Activated CD4-positive, alpha-beta memory T cell treated with anti-CD3 and anti-CD28 coated beads for 36 hours (primary cell): ENCODE measurements at regions not wholly inside any gene's neighbourhood (a gene's known extent, or its start where the extent isn't known, plus 50 kb on each side); places are given as distances from the start of the nearest gene placed in this dataset.
"Not testable (repeated sequence)": the region's sequence is repeated elsewhere in the genome, so short reads cannot be mapped to it uniquely, and the experiment has no call there.

Experiments
- CTCF ChIA-PET: fragments of 350-600 bp; sonication (Branson Sonifier 250); formaldehyde crosslinking; loops from one replicate; lab custom pipeline; 2021; ENCODE audit warnings: antibody characterized with exemption, inconsistent platforms; lab: Charles Lee
- POLR2A ChIA-PET: fragments of 350-600 bp; sonication (Branson Sonifier 250); formaldehyde crosslinking; loops from one replicate; lab custom pipeline; 2021; ENCODE audit warnings: antibody characterized with exemption; lab: Charles Lee
- DNase-seq: peaks from one replicate; pipeline ENCODE4 v3.0.0-alpha.2; 2020
- H3K27ac Mint-ChIP-seq: one replicate; pipeline ENCODE4 v1.8.0; 2021; ENCODE audit warnings: mixed read lengths
- H3K27me3 Mint-ChIP-seq: one replicate; pipeline ENCODE4 v1.8.0; 2021; ENCODE audit warnings: mixed read lengths
- H3K36me3 Mint-ChIP-seq: one replicate; pipeline ENCODE4 v1.8.0; 2021; ENCODE audit warnings: mixed read lengths
- H3K4me1 Mint-ChIP-seq: one replicate; pipeline ENCODE4 v1.8.0; 2021; ENCODE audit warnings: low read depth, mixed read lengths
- H3K4me3 Mint-ChIP-seq: one replicate; pipeline ENCODE4 v1.8.0; 2021; ENCODE audit warnings: mild to moderate bottlenecking, mixed read lengths
- H3K9me3 Mint-ChIP-seq: one replicate; pipeline ENCODE4 v1.8.0; 2021; ENCODE audit warnings: mixed read lengths
- intact Hi-C: fragments of 100-400 bp; cut with micrococcal nuclease; formaldehyde crosslinking; loops from one replicate; pipeline ENCODE4 v1.15.1; 2023

DNA sequence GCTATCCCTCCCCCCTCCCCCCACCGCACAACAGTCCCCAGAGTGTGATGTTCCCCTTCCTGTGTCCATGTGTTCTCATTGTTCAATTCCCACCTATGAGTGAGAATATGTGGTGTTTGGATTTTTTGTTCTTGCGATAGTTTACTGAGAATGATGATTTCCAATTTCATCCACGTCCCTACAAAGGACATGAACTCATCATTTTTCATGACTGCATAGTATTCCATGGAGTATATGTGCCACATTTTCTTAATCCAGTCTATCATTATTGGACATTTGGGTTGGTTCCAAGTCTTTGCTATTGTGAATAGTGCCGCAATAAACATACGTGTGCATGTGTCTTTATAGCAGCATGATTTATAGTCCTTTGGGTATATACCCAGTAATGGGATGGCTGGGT is 342.0 kb upstream of the KIAA1217 start:
- intact Hi-C loops, H3K9me3 Mint-ChIP-seq, H3K27ac Mint-ChIP-seq, H3K36me3 Mint-ChIP-seq, H3K4me1 Mint-ChIP-seq, DNase-seq, H3K27me3 Mint-ChIP-seq, CTCF ChIA-PET, POLR2A ChIA-PET, H3K4me3 Mint-ChIP-seq: not testable (repeated sequence)

DNA sequence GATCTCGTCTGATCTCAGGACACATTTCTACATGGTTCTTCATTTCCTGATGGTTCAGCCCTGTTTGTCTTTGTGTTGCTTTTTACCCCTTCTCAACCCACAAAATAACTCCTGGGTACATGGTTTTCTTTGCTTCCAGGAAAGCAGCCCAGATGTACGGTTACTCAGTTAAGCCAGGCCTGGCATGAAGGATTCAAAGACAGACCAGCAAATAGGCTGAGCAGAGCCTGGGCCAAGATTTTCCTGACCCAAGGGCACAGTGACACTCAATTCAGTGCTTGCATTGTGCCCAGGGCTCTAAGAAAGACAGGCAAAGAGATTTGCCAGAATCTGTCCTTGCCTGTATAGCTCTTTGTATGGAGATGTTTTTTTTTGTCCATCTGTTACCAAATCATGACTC is 340.8 kb upstream of the KIAA1217 start:
- no peaks in the 10 kb centered on the region for H3K9me3 Mint-ChIP-seq
- H3K36me3 Mint-ChIP-seq, result no peaks in the 10 kb centered on the region
- no peak overlapping the region for H3K27ac Mint-ChIP-seq
- no peak for DNase-seq
- intact Hi-C loops, result no loop called here
- ChIA-PET POLR2A (no interaction called here), CTCF (no interaction called here)
- H3K27me3 Mint-ChIP-seq, result no peaks in the 10 kb centered on the region
- H3K4me3 Mint-ChIP-seq, result no peak overlapping the region
- H3K4me1 Mint-ChIP-seq, result no peaks in the 10 kb centered on the region

DNA sequence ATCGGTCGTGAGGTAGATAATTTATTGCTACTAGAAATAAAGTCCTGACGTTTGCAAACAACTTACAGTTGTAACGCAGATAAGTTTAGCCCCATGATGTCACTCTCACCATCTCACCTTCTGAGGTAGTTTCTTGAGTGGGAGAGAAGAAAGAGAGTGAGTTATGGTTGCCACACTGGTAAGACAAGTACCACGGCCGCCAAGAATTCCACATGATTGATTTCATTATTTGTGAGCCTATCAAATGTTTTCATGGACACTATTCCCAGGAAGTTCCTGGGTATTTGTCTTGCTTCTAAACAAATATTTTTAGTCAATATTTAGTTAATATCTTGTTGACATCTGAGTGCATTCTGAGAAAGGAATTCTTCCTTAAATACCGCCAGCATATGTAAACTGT is 339.4 kb upstream of the KIAA1217 start:
- H3K27ac Mint-ChIP-seq, result no peak overlapping the region
- H3K4me3 Mint-ChIP-seq, result no peak overlapping the region
- no peak for DNase-seq
- intact Hi-C loops, result no loop called here
- ChIA-PET POLR2A (no interaction called here), CTCF (no interaction called here)
- H3K27me3 Mint-ChIP-seq, result no peaks in the 10 kb centered on the region
- H3K9me3 Mint-ChIP-seq, result no peaks in the 10 kb centered on the region
- no peaks in the 10 kb centered on the region for H3K4me1 Mint-ChIP-seq
- H3K36me3 Mint-ChIP-seq, result no peaks in the 10 kb centered on the region

DNA sequence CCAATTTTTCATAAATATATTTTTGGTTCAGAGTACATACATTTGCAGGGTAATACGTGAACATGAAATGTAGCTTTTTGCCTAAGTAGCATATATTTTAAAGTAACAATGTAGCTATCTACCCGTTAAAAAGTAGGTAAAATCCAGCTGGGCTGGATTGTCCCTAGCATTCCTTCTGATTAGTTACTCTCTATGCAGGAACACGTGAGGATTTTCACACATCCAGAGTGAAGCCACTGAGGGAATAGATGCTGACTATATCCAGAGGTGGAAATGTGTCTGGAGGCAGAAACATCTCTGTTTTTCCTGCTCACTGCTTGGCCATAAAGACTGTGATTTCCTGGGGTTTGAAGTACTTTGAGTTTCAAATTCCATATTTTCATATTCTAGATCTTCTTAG is 338.9 kb upstream of the KIAA1217 start:
- intact Hi-C loops, result no loop called here
- H3K27ac Mint-ChIP-seq, result no peak overlapping the region
- no peaks in the 10 kb centered on the region for H3K27me3 Mint-ChIP-seq
- H3K4me1 Mint-ChIP-seq, result no peaks in the 10 kb centered on the region
- POLR2A ChIA-PET, result no interaction called here
- DNase-seq, result no peak
- CTCF ChIA-PET, result no interaction called here
- no peaks in the 10 kb centered on the region for H3K9me3 Mint-ChIP-seq
- no peak overlapping the region for H3K4me3 Mint-ChIP-seq
- no peaks in the 10 kb centered on the region for H3K36me3 Mint-ChIP-seq

DNA sequence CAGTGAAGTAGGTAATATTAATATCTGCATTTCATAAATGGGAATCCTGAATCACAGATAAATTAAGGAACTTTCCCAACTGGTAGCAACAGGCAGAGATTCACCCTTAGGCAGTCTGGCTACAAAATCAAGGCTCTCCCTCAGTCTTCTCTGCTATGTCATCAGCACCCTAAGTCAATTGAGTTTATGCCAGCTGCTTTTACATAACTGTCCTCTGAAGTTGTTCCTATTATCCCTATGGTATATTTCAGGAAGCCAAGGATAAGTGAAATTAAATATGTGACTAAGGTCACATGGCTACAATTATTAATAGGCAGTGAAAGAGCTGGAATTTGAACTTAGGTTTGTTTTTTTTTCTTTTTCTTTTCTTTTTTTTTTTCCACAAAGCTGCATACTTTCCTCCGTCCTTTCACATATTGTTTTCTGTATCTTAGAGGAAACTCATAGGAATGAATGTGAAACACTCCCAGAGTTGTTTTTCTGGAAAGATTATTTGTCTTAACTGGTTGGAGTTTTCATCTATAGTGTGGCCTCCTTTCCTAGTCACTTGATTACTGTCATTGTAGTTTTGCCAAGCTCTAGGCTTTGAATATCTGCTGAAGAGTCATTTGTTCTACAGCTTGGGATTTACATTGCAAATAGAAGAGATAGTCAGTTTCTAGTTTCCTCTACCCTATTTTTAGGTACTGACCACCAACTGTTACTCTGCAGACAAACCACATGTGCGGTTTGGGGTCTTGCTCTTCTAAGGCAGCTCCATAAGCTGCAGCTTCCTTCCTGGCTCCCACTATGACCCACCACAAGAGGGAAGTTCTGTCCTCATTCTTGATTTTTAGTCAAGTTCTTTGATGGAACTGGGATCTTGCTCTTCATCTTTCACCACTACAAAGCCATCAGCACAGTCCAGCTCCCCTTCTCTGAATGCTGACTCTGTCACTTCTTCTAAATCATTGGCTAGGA is 338.0 kb upstream of the KIAA1217 start:
- Mint-ChIP-seq H3K27me3 (no peaks in the 10 kb centered on the region), H3K27ac (no peak overlapping the region), H3K4me3 (no peak overlapping the region), H3K4me1 (no peaks in the 10 kb centered on the region), H3K36me3 (no peaks in the 10 kb centered on the region), H3K9me3 (no peaks in the 10 kb centered on the region)
- POLR2A ChIA-PET, result no interaction called here
- CTCF ChIA-PET, result no interaction called here
- intact Hi-C loops, result no loop called here
- DNase-seq, result no peak

DNA sequence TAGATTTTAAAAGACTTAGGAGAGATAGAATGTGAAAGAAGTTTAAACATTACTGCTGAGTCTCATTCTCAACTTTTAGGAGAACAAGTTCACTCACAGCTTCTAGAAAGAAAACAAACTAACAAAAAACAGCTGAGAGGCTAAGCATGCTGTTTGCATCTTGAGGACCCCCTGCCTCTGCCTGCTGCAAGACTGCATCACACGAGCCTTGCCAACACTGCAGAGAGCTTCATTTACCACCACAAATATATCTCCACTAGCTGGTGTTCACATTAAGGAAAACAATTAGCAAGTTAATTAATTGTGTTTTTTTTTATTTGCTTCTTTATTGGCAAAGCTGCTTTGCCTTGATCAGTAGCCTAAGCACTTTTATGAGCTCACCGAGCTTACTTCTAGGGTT is 336.6 kb upstream of the KIAA1217 start:
- Mint-ChIP-seq H3K4me3 (no peak overlapping the region), H3K9me3 (no peaks in the 10 kb centered on the region), H3K27ac (no peak overlapping the region), H3K27me3 (no peaks in the 10 kb centered on the region), H3K4me1 (no peaks in the 10 kb centered on the region), H3K36me3 (no peaks in the 10 kb centered on the region)
- no peak for DNase-seq
- ChIA-PET POLR2A (no interaction called here), CTCF (no interaction called here)
- intact Hi-C loops, result no loop called here

DNA sequence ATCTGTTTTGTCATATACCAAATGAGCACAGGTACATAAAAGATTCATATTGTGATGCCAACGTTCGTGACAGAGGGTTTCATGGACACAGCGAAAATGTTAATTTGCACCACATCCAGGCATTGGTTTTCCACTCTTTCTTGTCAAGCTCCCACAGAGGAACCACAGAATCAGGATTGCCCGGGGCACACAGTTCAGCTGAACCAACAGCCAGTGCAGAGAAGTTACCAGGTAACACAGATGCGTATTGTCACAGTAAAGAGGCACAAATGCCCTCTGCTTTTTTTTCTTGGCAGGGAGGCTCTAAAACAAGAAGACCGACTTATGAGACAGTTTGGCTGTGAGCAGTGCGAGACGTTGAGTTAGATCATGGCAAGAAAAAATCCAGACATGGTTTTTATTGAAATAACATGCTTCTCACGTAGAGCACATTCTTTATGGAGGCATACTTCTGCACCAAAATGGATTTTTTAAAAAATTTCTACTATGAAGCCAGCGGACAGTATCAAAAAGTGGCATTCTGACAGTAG is 331.1 kb upstream of the KIAA1217 start:
- Mint-ChIP-seq H3K4me3 (no peak overlapping the region), H3K27ac (no peak overlapping the region), H3K27me3 (no peaks in the 10 kb centered on the region), H3K36me3 (no peaks in the 10 kb centered on the region), H3K4me1 (no peaks in the 10 kb centered on the region), H3K9me3 (no peaks in the 10 kb centered on the region)
- DNase-seq, result no peak
- CTCF ChIA-PET, result no interaction called here
- intact Hi-C loops, result no loop called here
- POLR2A ChIA-PET, result no interaction called here

DNA sequence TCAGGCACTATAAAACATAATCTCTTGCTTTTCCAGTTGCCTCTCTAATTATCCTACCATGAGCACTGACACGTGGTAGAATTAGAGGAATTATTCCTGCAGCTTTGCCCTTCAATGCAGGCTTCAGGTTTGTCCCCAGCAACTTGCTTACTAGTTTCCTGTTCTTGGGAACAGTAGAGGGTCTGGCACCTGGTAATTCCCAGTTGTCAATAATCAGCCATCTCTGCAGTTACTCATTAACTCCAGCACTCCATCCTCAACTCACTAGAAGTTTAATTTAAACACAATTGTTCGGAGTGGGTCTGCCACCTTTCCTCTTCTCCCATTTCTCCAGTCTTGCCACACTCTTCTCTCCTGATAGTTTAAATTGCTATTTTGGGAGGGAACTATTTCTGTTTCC is 324.3 kb upstream of the KIAA1217 start:
- CTCF ChIA-PET, result no interaction called here
- no peaks in the 10 kb centered on the region for H3K27me3 Mint-ChIP-seq
- no peak for DNase-seq
- intact Hi-C loops, result no loop called here
- POLR2A ChIA-PET, result no interaction called here
- no peaks in the 10 kb centered on the region for H3K36me3 Mint-ChIP-seq
- no peak overlapping the region for H3K4me3 Mint-ChIP-seq
- H3K9me3 Mint-ChIP-seq, result no peaks in the 10 kb centered on the region
- no peak overlapping the region for H3K27ac Mint-ChIP-seq
- no peaks in the 10 kb centered on the region for H3K4me1 Mint-ChIP-seq

DNA sequence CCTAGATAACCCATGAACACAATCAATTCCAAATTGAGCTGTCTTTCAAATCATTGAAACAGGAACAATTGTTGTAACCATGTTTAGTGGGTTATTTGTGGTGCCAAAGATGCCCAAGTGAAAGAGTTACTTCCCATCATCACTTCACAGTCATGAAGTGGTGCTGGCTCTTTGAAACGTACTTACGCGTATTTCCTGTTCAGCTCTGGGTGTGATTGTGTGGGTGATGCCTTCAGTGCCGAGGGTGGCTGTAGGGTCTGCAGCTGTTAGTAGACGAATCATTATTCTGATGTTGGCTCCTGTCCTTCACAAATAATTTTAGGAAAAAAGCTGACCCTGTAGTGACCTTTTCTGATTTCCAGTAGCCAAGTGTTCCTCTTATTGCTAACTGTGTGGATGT is 323.1 kb upstream of the KIAA1217 start:
- H3K36me3 Mint-ChIP-seq, result no peaks in the 10 kb centered on the region
- ChIA-PET CTCF (no interaction called here), POLR2A (no interaction called here)
- no peak overlapping the region for H3K4me3 Mint-ChIP-seq
- no peak for DNase-seq
- H3K9me3 Mint-ChIP-seq, result no peaks in the 10 kb centered on the region
- no peaks in the 10 kb centered on the region for H3K27me3 Mint-ChIP-seq
- intact Hi-C loops, result no loop called here
- no peaks in the 10 kb centered on the region for H3K4me1 Mint-ChIP-seq
- H3K27ac Mint-ChIP-seq, result no peak overlapping the region

DNA sequence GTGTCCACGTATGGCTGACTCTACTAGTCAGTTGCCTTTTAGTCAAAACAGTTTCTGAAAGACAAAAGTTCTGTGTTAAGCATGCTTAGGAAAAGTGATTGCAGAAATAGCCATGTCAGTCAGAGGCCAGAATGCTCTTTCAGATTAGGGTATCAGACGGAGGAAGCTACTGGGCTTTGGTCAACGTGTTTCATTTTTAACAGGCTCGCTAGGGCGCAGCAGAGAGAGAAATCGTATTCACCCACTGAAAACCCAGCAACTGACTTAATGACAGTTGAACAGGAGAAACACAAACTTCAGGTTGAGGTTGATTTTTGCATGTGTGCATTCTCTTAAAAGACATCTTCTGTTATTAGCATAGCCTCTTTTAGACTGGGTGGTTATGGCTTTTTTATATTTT is 322.6 kb upstream of the KIAA1217 start:
- CTCF ChIA-PET, result no interaction called here
- no peaks in the 10 kb centered on the region for H3K9me3 Mint-ChIP-seq
- intact Hi-C loops, result no loop called here

DNA sequence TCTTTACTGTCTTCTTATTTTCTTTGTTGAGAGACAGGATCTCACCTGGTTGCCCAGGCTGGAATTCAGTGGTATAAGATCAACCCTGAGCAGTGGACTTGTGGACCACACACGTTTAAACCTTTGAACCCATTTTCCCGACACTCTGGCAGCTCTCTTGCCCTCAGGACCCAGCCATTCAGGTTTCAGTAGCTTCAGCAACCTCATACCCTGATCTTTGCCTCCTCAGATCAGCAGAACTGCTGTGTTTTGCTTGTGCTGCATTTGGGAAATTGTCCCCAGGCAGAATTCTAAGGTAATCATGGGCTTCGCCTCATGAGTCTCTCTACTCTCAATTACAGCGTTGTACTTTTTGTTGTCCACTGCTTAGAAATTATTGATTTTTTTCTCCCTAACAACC is 317.6 kb upstream of the KIAA1217 start:
- ChIA-PET POLR2A (no interaction called here), CTCF (no interaction called here)
- no peaks in the 10 kb centered on the region for H3K36me3 Mint-ChIP-seq
- H3K9me3 Mint-ChIP-seq, result no peaks in the 10 kb centered on the region
- peaks cover 2% of the 10 kb centered on the region for H3K27me3 Mint-ChIP-seq
- H3K27ac Mint-ChIP-seq, result no peak overlapping the region
- no peak overlapping the region for H3K4me3 Mint-ChIP-seq
- no peak for DNase-seq
- intact Hi-C loops, result no loop called here
- no peaks in the 10 kb centered on the region for H3K4me1 Mint-ChIP-seq

More for the DNA sequence above, 322.6 kb upstream of the KIAA1217 start:
- peaks cover 2% of the 10 kb centered on the region for H3K27me3 Mint-ChIP-seq
- no peak for DNase-seq
- H3K27ac Mint-ChIP-seq, result no peak overlapping the region
- POLR2A ChIA-PET, result no interaction called here
- H3K4me3 Mint-ChIP-seq, result no peak overlapping the region
- no peaks in the 10 kb centered on the region for H3K36me3 Mint-ChIP-seq
- H3K4me1 Mint-ChIP-seq, result no peaks in the 10 kb centered on the region

DNA sequence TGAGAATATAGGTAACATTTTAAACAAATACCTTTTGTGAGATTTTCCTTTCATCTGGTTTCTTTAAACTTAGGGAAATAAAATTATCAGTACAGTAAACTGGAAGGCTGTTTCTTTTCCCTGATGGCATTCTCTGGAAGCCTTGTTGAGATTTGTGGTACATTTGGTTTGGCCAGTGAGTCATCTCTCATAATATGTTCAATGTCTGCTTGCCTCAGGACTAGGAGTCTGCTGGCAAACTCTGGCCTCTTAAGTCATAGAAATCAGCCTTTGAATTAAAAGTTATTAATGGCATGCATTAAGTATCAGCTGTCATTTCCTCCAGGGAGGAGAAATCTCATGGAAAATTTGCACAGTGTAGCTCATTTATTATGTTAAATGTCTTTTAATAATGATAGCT is 316.6 kb upstream of the KIAA1217 start:
- peaks cover 2% of the 10 kb centered on the region for H3K27me3 Mint-ChIP-seq
- no peaks in the 10 kb centered on the region for H3K36me3 Mint-ChIP-seq
- H3K9me3 Mint-ChIP-seq, result no peaks in the 10 kb centered on the region
- H3K27ac Mint-ChIP-seq, result no peak overlapping the region
- ChIA-PET POLR2A (no interaction called here), CTCF (no interaction called here)
- H3K4me1 Mint-ChIP-seq, result no peaks in the 10 kb centered on the region
- no peak overlapping the region for H3K4me3 Mint-ChIP-seq
- no peak for DNase-seq
- intact Hi-C loops, result no loop called here

DNA sequence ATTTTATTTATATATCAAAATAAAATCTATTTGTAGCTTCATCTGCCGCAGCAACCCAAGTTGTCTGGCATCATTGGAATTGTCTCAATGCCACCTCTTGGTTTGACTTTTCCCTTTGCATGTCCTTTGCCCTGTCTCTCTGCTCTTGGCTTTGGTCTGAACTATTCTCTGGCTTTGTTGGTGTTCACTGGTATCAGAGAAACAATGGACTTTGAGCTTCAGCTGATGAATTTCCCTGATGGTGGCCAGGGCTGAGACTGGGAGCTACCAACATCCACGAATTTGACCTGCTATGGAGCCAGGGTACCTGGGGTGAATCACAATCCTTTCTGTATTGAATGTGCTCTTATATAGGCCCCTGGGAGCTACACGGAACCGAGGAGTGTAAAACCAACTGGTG is 311.7 kb upstream of the KIAA1217 start:
- Mint-ChIP-seq H3K9me3 (peaks cover 3% of the 10 kb centered on the region), H3K27me3 (no peaks in the 10 kb centered on the region), H3K4me1 (no peaks in the 10 kb centered on the region), H3K27ac (no peak overlapping the region), H3K36me3 (no peaks in the 10 kb centered on the region), H3K4me3 (no peak overlapping the region)
- DNase-seq, result no peak
- POLR2A ChIA-PET, result no interaction called here
- intact Hi-C loops, result no loop called here
- CTCF ChIA-PET, result no interaction called here
